Stimulated activated CD8-positive, alpha-beta memory T cell treated with anti-CD3 and anti-CD28 coated beads, Interleukin-4, amount 100 ng/mL, for 24 hours (primary cell): ENCODE measurements at regions not wholly inside any gene's neighbourhood (a gene's known extent, or its start where the extent isn't known, plus 50 kb on each side); places are given as distances from the start of the nearest gene placed in this dataset.

Experiments used
- DNase-seq: peaks from one replicate; pipeline ENCODE4 v3.0.0-alpha.2; 2020; ENCODE audit warnings: low read depth

DNA sequence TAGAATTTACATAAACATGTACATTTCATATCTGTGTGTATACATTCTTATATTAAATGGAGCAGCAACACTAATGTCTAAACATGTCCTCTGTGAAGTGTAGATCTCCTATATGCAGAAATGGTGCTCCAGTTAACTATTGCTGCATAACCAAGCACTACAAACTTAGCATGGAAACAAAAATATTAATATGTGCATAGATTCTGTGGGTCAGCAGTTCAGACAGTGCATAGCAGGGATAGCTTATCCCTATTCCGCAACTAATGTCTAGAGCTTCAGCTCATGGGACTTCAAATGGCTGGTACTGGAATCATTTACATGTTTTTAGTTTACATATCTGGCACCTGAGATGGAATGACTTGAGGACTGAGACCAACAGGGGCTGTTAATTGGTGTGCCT lies 652.1 kb downstream of the TLE4 start:
- DNase-seq = no peak

DNA sequence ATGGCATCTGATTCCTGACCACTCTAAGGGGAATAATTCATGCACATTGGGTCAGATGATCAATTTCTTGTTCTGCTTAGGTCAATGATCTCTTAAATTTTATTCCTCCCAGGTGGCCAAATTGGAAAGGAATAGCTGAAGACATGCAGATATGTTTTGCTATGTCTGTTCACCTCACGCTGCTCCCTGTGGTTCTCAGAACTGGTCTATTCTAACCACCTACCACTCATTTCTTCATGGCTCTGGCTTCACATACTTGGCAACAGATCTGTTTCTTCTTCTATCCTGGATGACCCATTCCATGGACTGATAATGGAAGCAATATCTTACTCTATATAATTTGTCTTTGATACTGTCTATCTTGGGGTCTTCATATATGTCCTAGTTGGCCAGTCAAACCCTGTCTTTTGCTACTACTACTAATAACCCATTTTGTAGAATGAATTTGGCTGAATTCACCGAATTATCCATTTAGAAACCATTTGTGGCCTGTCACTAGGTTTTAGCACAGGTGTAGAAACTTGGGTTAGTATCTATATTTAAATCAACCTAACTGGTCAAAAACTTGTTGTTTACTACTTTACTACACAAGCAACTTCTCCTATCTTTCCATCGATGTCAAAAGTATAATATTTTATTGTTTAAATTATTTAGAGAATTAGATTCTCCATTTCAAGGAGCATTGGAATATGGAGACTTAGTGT lies 650.9 kb downstream of the TLE4 start:
- no peak for DNase-seq

- DNase-seq = no peak
These were observed 646.6 kb downstream of the TLE4 start for GRCh38 chr9:80218328-80218727.

- no peak for DNase-seq
These were observed 641.8 kb downstream of the TLE4 start for GRCh38 chr9:80213613-80214012.

DNA sequence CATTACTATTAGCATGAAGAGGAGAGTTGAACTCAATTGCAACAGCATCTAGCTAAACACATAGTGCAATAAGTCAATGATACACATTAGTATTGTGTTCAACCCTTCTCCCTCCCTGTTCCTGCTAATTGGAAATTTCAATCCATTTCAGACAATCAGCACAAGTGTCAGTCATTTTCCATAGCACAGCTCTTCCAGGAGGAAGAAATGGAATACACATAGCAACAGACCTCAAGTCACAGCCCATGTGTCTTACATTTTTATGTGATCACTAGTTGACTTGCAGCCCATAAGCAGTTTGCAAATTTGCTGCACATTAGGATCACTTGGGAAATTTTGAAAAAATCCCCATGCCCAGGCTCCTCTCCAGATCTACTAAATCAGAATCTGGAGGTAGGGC lies 636.9 kb downstream of the TLE4 start:
- no peak for DNase-seq

DNA sequence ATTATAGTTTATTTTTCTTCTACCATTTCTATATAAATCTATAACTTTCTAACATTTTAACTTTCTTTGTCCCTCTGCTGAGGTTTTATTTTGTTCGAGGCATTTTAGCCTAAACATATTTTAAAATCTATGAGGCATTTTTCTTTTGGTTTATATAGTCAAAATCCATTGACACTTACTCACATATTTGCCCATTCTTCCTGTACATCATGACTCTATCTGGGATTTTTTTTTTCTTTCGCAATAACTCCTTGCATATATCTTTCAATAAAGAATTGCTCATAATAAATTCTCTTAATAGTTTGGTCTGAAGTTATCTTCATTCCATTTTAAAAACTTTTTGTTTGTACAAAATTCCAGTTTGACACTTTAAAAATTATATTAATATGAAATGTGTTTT lies 632.3 kb downstream of the TLE4 start:
- no peak for DNase-seq

DNA sequence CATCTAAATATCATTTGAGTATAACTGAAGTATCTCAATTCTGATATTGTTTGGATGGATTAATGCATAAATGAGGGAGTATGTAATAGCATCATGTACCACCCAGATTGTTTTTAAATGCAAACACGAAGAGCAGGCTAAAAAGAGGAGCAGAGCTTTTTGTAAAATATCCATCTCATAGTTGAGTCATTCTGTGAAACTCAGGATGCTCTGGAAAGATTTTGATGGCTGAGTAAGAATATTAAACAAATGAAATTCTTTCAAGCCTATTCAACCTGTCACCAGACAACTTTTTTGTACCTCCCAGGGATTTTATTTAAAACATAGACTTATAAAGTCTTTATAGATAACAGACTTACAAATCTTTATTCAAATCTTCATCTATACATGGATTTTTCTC lies 625.9 kb downstream of the TLE4 start:
- DNase-seq = no peak

GRCh38 chr9:80191108-80191507 lies 619.3 kb downstream of the TLE4 start:
- no peak for DNase-seq

- DNase-seq = no peak
These were observed 616.8 kb downstream of the TLE4 start for GRCh38 chr9:80188579-80188978.

DNA sequence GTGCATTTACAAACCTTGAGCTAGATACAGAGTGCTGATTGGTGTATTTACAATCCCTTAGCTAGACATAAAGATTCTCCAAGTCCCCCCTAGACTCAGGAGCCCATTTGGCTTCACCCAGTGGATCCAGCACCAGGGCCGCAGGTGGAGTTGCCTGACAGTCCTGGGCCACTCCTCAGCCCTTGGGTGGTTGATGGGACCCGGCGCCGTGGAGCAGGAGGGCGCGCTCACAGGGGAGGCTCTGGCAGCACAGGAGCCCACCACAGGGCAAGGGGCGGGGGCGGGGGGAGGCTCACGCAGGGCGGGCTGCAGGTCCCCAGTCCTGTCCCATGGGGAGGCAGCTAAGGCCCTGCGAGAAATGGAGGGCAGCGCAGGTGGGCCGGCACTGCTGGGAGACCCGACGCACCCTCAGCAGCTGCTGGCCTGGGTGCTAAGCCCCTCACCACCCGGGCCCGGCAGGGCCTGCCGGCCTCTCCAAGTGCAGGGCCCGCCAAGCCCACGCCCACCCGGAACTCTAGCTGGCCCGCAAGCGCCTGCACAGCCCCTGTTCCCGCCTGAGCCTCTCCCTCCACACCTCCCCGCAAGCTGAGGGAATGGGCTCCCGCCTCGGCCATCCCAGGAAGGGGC lies 613.5 kb downstream of the TLE4 start:
- DNase-seq = no peak

DNA sequence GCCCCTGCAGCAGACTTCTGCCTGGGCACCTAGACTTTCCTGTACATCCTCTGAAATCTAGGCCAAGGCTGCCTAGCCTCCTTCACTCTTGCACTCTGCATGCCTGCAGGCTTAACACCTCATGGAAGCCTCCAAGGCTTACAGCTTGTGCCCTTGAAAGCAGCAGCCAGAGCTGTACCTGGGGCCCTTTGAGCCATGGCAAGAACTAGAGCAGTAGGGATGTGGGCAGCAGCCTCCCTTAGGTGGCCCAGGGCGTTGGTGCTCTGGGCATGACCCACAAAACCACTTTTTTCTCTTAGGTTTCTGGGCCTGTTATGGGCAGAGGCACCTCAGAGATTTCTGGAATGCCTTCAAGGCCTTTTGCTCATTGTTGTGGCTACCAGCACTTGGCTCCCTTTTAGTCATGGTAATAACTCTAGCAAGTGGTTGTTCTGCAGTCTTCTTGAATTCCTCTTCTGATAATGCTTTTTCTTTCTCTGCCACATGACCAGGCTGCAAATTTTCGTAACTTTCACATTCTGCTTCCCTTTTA lies 606.2 kb downstream of the TLE4 start:
- DNase-seq = no peak

GRCh38 chr9:80175286-80176150 lies 603.8 kb downstream of the TLE4 start:
- DNase-seq = no peak

- no peak for DNase-seq
These were observed 592.1 kb downstream of the TLE4 start for GRCh38 chr9:80163889-80164288.

DNA sequence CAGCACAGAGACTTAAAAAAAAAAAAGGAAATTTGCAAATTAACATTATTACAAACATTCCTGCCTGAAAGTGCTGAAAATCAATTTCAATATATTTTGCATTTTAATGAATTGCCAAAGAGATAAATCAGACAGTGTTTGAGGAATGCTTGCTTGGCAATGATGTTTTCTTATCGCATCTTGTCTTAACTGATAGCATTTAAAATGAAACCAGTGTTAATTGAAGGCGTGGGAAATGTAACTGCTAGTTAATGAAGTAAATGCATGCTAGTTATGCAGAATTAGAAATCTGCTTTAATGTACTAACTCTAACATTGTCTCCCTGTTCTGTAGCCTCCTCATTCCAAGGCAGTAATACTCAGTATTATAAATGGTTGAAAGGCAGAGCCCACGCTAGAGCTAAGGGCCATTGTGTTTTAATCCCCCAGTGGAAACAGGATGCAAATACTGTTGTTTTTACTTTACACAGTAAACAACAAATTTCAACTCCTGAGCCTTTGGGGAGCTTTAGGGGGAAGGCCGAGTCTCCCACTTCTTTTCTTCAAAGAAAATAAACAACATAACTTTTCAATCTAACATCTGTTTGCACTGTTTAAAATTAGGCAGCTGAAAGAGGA lies 586.9 kb downstream of the TLE4 start:
- DNase-seq = no peak

- DNase-seq = no peak
These were observed 586.4 kb downstream of the TLE4 start for GRCh38 chr9:80158131-80158530.

GRCh38 chr9:80157561-80157983 lies 585.8 kb downstream of the TLE4 start:
- DNase-seq = no peak

DNA sequence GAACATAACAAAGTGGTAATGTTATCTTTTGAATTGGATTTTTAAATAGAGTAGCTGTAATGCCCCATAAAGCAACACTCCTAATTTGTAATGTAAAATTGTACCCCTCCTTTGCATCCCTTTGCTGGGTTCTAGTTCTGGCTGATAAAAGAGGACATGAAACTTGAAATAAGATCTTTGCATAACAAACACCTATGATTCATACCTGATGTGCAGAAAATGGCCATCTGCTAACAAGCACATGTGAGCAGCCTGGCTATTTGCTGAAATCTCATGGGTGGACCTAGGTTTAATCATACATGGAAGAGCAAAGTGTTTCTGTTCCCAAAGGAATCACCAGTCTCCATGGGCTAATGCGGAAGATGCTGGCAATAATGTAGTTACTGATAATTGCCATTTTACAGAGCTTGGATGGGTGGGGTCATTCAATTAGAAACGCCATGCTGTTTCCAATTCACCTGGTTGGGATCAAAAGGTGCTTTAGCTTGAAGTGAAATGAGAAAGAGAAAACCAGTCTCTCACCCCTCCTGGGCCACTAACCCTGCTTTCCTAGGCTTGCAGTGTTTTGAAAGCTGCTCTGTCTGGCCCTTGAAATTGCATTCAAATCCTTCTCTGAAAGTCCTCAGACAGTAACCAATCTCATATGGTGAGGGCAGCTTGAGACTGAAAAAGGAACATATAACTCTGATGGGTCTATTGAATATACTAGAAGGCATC lies 585.1 kb downstream of the TLE4 start:
- DNase-seq = no peak

GRCh38 chr9:80156262-80156661 lies 584.5 kb downstream of the TLE4 start:
- no peak for DNase-seq

GRCh38 chr9:80147866-80148265 lies 576.1 kb downstream of the TLE4 start:
- no peak for DNase-seq

DNA sequence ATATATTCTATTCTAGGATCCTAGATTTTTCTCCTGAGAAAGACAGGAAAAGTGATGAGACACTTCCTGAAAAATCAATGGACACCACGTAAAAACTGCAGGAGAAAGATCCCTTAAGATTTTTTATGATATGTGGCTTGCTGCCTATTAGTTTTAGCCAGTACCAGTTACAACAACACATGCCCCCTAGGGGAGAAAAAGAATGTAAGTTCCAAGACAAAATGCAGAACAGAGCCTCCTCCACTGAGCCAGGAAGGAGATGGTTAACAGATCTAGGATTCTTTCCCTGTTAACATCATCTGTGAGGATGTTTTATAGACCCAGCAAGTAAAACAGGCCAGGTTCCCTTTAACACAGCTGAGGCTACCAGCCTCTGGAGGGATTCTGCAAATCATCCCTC lies 574.7 kb downstream of the TLE4 start:
- DNase-seq = no peak

DNA sequence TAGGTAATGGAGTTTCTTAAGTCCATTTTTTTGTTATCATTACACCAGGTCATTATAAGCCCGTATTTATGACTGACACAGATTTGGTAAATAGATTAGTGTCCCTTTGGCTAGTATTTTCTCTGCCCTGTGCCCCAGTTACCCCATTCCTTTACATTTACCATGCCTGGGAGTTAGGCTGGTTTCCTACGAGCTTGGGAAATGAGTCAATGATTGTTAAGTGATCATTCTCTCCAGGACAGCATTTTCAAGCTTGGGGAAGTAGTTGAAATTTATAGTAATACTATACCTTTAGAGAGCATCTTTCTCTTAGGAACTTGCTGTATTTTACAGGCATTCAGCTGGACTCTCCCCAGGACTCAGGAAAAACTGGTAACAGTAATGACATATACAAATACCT lies 573.1 kb downstream of the TLE4 start:
- no peak for DNase-seq

- no peak for DNase-seq
These were observed 572.6 kb downstream of the TLE4 start for GRCh38 chr9:80144406-80144805.
